ENCODE measurements at regions not wholly inside any gene's neighbourhood (a gene's known extent, or its start where the extent isn't known, plus 50 kb on each side); places are given as distances from the start of the nearest gene placed in this dataset.
"Not testable (repeated sequence)": the region's sequence is repeated elsewhere in the genome, so short reads cannot be mapped to it uniquely, and the experiment has no call there.

DNA sequence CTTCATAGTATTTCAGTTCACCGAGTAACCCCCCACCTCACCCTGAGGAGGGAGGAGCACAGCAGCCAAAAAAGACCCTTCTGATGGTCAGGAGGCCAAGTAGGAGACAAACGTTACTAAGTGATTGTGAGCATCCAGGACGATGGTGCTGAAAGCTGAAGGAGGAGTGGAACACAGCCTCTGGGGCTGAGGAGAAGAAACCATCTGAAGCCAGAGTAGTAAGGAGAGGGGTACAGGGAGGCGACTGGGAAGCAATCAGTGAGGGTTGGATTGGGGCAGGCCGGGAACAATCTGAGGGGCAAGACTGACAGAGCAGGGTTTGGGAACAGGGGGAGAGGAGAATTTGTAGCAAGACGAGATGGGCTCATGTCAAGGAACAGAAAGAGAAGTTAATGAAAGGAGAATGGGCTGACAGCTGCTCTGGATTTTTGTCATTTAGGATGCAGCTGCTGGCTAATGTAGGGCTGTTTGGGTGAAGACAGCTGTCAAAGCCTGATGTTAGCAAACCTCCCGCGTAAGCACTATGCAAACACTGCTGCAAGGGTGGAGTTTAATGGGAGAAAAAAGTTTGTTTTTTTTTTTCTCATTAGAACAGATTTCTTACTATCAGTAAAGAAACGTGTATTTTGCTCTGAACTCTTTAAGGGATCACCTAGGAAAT is 622.2 kb downstream of the EDEM1 start:
- no peak for DNase-seq (ENCODE audit: low read depth in 2 of 2)

DNA sequence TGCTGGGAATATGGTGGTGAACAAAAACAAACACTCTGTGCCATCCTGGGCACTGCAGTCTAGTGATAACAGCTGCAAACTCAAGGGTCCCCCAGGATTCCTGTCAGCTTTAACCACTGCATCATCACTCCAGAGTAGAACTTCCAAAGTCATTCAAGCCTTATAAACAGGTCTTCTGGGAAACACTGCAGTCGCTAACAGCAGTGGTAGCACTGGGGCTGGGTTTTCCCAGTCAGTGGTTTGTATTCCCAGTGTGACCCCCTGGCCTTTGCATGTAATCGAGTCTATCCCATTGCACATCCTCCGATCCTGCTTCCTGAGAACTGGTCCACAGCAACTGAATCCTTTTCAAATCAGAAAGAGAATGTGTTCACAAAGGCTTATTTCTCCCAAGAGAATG is 623.5 kb downstream of the EDEM1 start:
- no peak for DNase-seq (ENCODE audit: low read depth in 2 of 2)

DNA sequence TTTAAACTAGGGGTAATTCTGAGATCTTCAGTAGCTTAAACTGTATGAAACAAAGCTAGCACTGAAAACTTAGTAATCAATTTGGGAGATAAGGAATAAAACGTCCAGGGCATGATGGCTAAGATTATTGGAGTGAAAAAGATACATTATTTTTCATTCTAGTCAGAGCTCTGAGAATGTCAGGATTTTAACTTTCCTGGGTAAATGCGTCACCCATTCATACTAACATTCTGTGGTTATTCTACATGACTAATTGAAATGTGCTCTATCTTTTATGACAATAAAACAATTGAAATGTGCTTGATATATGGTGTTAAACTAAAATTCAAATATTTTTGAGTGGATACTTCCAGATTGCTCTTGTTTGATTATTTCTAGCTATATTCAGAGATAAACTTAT is 626.0 kb downstream of the EDEM1 start:
- DNase-seq (ENCODE audit: low read depth in 2 of 2) = no peak

DNA sequence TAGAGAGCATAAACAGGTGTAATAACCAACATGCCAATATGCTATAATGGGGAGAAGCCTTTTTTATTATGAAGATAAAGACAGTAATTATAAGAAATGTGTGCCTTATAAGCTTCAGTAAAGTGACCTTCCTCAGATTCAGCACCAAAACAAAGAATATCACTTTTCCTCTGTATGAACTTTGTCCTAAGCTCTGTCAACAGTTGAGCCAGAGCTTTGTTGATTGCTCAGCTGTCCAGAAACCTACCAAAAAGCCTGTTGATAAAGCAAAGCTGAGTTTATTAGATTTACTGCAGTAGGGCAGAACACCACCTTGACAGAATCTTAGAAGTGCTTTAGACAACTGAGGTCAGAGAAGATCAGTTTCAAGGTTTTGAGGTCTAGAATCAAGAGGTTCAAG is 635.3 kb downstream of the EDEM1 start:
- DNase-seq (ENCODE audit: low read depth in 2 of 2) = no peak

DNA sequence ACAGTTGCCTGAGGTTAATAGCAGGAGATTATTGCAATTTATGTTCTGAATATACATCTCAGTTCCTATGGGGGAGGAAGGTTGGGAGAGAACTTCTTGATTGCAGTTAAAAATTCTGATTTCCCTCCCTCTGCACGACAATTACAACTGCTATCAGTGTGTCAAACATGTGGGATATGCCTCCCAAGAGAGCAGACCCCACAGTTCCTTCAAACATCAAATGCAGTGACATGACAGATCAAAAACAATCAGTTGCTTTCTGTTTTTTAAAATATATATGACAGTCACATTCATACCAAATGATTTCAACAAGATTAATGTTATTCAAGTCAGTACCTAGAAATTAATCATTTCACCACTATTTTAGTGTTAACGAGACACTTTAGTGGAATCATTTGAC is 639.0 kb downstream of the EDEM1 start:
- DNase-seq (ENCODE audit: low read depth in 2 of 2) = no peak

DNA sequence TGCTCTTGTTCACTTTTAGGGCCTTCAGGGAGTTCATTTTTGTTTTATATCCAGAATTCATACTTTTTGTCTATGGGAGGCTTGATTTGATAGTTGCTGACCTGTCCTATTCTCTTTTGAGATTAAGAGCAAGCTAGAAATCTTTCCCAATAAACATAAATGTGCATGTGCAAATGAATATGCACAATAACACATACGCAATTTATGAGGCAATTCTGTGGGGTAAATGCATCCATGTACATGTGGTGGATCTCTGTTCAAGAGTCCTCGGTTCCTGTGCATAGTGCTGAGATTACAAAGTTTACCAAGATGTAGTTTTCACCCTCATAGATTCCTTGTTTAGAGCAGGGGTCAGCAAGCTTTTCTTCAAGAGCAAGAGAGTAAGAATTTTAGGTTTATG is 640.7 kb downstream of the EDEM1 start:
- DNase-seq (ENCODE audit: low read depth in 2 of 2) = no peak

DNA sequence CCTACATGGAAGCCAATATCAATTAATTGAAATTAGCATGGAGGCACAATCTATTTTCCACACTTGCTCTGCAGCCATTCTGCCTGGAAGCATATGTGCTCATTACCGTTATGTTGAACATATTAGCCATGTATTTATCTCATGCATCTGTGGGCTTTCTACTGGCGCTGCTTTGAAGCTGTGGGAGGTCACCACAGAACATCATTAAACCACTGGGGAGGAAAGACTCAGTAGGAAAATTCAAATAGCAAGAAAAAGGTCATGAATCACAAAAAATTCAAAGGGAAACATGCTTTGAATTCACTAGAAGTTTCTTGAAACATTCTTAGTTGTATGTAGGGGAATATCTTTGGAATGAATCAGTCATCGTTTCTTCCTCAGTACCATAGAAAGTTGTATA is 652.5 kb downstream of the EDEM1 start:
- no peak for DNase-seq (ENCODE audit: low read depth in 2 of 2)

DNA sequence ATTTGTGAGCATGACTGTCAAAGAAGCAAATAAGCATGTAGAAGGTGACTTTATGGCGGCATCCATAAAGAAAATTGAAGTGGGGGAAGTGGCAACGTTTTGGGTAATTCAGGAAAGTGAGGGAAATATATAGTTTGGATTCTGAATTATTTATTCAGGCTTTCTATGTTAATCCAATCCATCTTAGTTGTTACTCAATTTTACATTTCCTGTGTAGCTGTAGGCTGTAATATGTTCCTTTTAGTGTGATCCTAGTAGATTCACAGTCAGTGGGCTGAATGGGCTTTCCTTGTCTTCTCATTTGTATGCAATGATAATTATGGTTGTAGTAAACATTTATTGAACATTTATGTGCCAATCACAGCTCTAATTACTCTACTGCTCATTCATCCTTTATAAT is 654.1 kb downstream of the EDEM1 start:
- no peak for DNase-seq (ENCODE audit: low read depth in 2 of 2)

DNA sequence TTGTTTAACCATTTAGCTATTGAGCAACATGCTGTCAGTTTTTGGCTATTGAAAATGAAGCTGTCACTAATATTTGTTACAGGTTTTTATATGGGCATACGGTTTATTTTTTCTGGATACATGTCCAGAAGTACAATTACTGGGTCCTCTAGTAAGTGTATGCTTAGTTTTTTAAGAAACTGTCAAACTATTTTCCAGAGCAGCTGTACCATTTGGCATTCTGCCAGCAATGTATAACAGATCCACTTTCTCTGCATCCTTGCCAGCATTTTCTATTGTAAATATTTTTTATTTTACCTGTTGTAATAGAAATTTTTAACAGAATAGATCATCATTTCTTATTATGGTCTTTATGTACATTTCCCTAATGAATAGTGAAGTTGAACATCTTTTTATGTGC is 658.8 kb downstream of the EDEM1 start:
- DNase-seq (ENCODE audit: low read depth in 2 of 2) = no peak

DNA sequence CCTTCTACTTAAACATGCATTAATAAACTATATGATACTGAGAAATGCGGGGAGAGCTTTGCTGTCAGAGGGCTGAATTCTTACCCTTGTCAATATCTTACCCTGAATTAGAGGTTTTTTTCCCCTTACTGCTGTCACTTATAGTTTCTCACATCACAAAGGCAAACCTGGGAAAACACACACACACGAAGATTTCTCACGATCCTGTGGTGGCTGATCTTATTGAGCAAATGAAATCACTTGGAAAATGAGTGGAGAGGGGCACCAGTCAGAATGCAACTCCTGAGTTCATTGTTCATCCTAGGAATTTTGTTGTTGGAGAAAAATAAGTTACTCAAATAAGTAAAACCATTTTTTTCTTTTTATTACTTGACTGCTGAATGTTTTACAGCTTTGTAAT is 673.6 kb downstream of the EDEM1 start:
- no peak for DNase-seq (ENCODE audit: low read depth in 2 of 2)

DNA sequence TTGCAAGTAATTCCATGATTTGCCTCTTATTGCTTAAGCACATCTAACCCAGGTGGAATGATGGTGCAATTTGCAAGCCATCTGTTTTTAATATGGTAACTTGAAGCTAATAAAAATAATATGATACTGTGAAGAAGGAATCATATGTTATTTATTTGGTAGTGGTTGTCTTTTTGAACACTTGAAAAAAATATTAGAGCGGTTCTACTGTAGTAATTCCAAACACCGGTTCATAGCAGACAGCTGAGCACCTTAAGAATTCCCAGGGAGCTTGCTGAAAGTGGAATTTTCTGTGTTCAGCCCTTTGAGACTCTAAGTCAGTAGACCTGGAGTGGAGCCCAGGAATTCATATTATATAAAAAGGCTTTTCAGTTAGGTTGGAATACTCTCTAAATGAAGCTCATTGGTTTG is 687.4 kb downstream of the EDEM1 start:
- DNase-seq (ENCODE audit: low read depth in 2 of 2) = no peak

DNA sequence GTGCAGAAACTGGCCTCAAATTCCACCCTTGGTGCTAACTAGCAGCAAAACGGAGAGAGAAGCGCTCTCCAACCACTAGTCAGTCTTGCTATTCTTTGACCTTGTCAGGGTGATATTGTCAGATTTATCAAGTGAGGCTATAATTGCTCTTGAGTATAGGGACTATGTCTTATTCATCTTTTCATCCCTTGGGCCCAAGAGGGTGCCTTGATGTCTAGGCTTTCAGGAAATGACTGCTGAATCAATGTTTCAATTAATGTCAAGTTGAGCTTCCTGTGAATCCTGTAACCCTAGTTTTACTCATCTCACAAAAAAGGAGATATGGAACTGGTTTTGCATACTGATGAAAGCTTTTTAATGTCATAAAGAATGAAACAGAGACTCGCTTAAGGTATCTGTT is 701.3 kb downstream of the EDEM1 start:
- DNase-seq (ENCODE audit: low read depth in 2 of 2) = no peak

DNA sequence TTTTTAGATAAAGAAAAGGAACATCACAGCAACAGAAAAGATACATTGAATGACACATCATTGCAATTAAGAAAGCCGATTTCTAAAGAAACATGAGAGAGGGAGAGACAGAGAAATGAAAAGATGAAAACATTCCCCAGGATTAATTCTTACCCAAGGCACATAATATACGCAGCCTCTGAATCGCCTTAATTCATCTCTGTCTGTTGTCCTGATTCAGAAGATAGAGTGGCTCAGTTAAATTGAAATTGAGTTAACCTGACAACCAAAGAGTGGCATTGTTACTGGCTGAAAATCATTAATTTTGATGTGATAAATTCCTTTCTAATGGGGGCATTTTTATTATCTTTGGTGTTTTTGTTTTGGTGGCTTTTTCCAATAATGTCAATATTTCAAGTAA is 701.9 kb downstream of the EDEM1 start:
- DNase-seq (ENCODE audit: low read depth in 2 of 2) = no peak

DNA sequence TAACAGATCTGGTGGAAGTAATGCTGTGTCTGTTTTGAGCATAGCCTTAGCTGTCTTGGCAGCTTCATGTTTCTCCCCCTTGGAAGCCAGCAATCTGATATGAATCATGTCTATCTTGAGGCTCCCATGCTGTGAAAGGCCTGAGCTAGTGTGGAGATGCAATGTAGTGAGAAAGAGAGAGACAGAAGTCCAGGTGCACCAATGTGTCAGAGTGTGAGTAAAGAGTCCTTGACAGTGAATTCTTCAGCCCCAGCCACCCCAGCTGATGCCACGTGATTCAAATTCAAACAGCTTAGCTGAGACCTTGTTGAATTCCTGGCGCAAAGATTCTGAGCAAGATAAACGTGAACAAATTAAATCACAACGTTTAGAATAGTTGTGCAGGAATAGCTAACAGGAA is 704.2 kb downstream of the EDEM1 start:
- no peak for DNase-seq (ENCODE audit: low read depth in 2 of 2)

DNA sequence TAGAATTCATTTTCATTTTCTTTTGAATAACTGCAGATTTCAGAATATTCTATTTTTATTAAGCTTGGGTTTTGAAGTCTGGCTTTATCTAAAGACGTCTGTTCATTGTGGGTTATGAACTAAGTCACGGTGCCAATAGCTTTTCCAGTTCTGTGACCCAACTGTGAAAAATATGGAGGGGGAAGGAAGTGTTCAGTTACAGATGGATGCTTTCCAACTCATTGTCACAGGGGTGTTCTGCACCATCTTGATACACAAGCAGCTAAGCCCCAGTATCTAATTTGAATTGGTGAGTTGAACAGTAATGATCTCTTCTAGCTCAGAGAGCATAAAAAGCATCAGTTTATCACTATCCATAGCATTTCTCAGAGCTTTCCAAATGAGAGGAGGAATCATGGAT is 710.6 kb downstream of the EDEM1 start:
- DNase-seq (ENCODE audit: low read depth in 2 of 2) = no peak

DNA sequence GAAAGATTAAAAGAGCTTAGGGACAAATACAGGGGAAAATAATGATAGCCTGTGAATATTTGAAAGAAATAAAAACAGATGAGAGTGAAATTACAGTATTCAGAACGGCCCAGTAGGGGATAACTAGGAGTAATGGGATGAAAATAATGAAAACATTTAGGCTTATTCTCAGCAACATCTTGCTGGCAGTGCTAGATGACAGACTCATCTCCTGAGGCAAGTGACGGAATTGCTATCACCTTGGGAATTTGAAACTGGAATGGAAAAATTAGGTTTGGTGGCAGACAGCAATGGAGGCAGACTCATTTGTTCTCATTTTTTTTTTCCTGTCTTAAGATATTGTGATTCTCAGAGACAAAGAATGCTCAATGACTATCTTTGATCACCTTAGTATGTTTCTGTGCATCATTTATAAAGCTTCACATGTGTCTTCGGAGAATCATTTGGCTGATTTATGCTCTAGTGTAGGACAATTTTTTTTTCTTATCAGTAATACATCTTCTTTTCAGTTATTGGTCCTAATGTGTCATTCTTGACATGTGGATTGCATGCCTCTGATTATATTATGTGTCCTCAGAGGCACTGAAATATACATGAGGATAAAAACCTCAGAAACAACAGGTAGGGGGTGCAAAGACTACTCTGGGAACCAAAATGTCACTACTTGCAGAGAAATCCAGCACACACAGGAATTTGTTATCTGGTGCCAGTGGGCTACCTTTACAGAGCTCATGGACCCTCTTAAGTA is 711.7 kb downstream of the EDEM1 start:
- no peak for DNase-seq (ENCODE audit: low read depth in 2 of 2)

DNA sequence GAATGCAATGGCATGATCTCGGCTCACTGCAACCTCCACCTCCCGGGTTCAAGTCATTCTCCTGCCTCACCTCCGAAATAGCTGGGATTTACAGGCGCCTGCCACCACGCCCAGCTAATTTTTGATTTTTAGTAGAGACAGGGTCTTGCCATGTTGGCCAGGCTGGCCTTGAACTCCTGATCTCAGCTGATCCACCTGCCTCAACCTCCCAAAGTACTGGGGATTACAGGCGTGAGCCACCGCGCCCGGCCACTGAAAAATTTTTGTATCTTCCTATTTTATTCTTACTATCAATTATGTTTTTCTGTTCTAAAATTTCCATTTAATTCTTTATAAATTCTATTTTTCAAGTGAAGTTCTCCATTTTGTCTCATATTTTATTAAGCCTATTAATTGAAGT is 730.4 kb downstream of the EDEM1 start:
- DNase-seq (ENCODE audit: low read depth in 2 of 2) = no peak

DNA sequence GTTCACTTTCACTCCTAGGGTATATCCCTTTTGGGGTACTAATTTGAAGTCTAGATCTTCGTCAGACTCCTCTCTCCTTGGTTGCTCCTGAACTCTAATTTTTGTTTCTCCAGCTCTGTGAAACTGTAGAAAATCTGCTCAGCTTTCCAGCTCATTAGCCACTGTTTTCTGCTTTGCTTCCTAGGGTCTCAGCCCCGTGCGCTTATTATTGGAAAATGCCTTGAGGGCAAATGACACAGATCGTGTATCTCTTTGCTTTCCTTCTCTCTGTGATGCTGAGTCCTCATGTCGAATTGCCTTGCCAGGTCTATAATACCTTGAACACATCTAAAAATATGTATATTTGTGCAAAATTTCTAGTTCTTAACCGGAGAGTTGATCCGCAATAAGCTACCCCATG is 731.1 kb downstream of the EDEM1 start:
- DNase-seq (ENCODE audit: low read depth in 2 of 2) = no peak

DNA sequence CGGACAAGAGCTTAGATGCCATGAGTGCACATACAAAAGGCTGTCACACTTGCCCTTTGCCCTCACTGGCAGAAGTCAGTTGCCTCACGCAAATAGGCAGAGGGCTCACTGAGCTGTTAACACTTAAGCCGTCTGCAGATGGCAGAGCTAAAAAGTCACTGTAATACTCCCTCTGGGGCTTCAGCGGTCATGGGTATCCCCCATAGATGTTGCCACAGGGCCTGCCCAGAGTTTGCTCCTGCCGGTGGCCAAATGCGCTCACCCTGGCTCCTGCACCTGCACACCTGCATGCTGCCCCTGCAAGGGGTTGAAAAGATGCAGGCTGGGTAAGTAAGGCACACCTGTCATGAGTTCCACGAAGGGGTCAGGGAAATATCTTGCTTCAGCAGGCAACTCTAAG is 741.5 kb downstream of the EDEM1 start:
- DNase-seq (ENCODE audit: low read depth in 2 of 2) = no peak

DNA sequence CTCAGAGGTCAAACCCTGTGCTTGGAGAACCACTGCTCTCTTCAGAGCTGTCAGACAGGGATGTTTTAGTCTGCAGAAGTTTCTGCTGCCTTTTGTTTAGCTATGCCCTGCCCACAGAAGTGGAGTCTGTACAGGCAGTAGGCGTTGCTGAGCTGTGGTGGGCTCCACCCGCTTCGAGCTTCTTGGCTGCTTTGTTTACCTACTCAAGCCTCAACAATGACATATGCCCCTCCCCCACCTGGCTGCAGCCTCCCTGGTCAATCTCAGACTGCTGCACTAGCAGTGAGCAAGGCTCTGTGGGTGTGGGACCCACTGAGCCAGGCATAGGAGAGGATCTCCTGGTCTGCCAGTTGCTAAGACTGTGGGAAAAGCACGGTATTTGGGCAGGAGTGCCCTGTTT is 756.6 kb downstream of the EDEM1 start:
- not testable (repeated sequence) for DNase-seq (ENCODE audit: low read depth in 2 of 2)

DNA sequence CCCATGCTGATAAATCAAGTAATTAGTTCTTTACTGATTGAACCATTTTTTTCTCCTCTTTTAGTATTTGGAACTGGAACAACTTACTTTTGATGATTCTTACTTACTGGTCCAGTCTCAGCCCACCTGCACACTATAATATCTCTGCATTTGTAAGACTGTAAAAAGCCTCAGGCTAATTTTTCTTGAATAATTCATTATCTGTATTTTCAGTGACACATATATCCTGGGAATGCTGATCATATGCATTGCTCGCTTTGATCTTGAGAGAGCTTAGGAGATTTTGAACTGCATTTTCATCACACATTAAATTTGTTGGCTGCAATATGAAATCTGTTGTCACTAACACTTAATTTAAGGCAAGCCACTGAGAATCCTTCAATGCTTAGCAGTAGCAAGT is 760.6 kb downstream of the EDEM1 start:
- no peak for DNase-seq (ENCODE audit: low read depth in 2 of 2)

DNA sequence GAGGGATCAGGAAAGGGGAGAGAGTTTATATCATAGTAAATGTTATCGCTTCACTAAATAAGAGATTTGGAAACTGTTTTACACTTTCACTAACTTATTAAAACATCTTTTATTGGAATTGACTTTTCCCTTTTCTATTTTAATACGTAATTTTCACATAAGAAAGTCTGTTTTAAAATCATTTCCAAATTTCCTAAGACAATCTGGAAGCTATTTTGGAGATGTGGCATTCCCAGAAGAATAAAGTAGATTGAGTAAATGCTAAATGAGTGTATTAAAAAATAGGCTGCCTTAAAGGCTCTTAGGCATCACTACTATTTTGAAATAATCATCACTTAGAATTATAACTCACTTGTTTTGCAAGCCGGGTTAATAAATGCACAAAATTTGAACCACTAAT is 763.5 kb downstream of the EDEM1 start:
- no peak for DNase-seq (ENCODE audit: low read depth in 2 of 2)

DNA sequence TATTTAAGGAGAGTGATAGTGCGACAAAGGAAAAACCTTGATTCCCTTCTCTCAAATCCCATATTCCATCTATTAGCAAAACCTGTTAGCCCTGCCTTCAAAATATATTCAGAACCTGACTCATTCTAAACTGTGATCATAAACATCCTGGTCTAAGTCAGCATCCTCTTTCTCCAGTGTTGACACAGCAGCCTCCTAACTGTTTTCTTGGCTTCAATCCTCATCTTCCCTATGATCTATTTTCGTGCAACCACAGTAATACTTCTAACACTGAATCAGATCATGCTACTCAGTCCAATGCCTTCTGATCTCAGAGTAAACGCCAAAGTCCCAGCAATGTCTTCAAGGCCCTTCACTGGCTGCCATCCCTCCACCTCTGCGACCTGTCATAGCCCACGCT is 785.1 kb downstream of the EDEM1 start:
- DNase-seq (ENCODE audit: low read depth in 2 of 2) = no peak

Measured in stimulated activated CD4-positive, alpha-beta T cell treated with anti-CD3 and anti-CD28 coated beads, Interleukin-4, amount 100 ng/mL, for 48 hours (primary cell).